Hippocampal formation (tissue), 2 donors: ENCODE measurements at regions not wholly inside any gene's neighbourhood (a gene's known extent, or its start where the extent isn't known, plus 50 kb on each side); places are given as distances from the start of the nearest gene placed in this dataset.
"Not testable (repeated sequence)": the region's sequence is repeated elsewhere in the genome, so short reads cannot be mapped to it uniquely, and the experiment has no call there.

Experiments
- DNase-seq, 2 donors: peaks; one replicate each; lab custom pipeline; 2025; lab: John Stamatoyannopoulos, UW

DNA sequence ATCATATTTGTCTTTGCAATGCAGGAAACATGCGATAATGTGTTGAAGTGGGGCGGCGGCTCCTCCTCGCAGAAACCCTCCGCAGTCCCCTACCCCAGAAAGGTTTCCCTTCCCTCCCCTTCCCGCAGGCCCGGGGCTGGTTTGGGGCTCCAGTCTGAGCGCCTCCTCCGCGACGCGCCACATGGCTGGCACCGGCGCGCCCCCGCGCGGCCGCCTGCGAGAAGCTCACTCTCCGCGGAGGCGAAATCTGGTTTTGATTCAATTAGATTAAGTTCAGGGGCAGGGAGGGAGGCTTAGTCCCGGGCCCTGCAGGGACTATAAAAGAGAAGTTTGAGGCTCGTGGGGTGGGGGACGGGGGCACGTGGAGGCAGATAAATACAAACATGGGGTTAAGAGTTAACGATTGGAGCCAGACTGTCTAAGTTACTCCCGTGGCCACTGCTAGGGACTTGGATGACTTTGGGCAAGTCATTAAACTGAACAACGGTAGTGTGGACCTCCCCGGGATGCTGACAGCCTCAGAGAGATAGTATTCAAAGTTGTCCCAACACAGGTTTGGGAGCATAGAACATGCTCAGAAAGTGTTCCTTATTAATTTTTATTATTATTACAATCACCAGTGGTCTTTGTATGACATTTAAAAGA is 69.4 kb downstream of the MSX2 start:
- DNase-seq, result peak; percentile 26 to 48

- DNase-seq, result no peak
Observed at GRCh38 chr5:174793076-174793475, 68.7 kb downstream of the MSX2 start.

DNA sequence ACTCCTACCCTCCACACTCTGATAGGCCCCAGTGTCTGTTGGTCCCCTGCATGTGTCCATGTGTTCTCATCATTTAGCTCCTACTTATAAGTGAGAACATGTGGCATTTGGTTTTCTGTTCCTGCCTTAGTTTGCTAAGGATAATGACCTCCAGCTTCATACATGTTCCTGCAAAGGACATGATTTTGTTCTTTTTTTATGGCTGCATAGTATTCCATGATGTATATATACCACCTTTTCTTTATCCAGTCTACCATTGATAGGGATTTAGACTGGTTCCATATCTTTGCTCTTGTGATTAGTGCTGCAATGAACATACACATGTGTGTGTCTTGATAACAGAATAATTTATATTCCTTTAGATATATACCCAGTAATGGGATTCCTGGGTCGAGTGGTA is 67.9 kb downstream of the MSX2 start:
- DNase-seq, result not testable (repeated sequence)

DNA sequence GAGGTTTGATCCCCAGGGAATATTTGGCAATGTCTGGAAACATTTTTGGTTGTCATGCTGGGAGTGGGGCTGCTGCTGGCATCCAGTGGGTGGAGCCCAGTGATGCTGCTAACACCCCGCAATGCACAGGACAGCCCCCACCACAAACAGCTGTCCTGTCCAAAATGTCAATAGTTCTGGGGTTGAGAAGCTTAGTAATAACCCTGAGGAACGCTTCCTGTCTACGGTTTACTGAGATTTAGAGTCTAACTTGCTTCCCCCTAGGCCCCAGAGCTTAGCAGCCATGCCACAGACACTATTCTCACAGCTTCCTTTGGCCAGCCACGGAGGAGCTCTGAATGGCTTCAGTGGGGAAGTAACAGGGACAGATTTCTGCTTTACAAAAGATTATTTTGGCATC is 66.5 kb downstream of the MSX2 start:
- DNase-seq, result no peak

- no peak for DNase-seq
Observed at GRCh38 chr5:174789596-174789995, 65.2 kb downstream of the MSX2 start.

- DNase-seq, result no peak
Observed at GRCh38 chr5:174785120-174785680, 60.8 kb downstream of the MSX2 start.
